Trophoblast cell (in vitro differentiated cells and primary cell): ENCODE measurements at regions not wholly inside any gene's neighbourhood (a gene's known extent, or its start where the extent isn't known, plus 50 kb on each side); places are given as distances from the start of the nearest gene placed in this dataset.

ENCODE experiments used
- DNase-seq, 2 donors: peaks; one replicate each; pipeline ENCODE4 v3.0.0-alpha.2; 2016
- H2AFZ ChIP-seq: 2 replicates; pipeline ENCODE4 v1.6.1; 2013; ENCODE audit warnings: low read length, moderate library complexity, mild to moderate bottlenecking; ENCODE audit not compliant: insufficient read depth, poor library complexity
- H2AK5ac ChIP-seq: 2 replicates; pipeline ENCODE4 v1.6.1; 2013; ENCODE audit warnings: mild to moderate bottlenecking, low read length
- H2BK120ac ChIP-seq: 2 replicates; pipeline ENCODE4 v1.6.1; 2013; ENCODE audit warnings: low read length, mild to moderate bottlenecking, moderate library complexity; ENCODE audit not compliant: insufficient read depth, poor library complexity
- H2BK12ac ChIP-seq: 2 replicates; pipeline ENCODE4 v1.6.1; 2013; ENCODE audit warnings: mild to moderate bottlenecking, low read length, moderate library complexity
- H2BK5ac ChIP-seq: 2 replicates; pipeline ENCODE4 v1.6.1; 2013; ENCODE audit warnings: low read length, low read depth, moderate library complexity, mild to moderate bottlenecking; ENCODE audit not compliant: poor library complexity
- H3K14ac ChIP-seq: 2 replicates; pipeline ENCODE4 v1.6.1; 2013; ENCODE audit warnings: mild to moderate bottlenecking, low read length
- H3K18ac ChIP-seq: 2 replicates; pipeline ENCODE4 v1.6.1; 2013; ENCODE audit warnings: mild to moderate bottlenecking, low read length
- H3K23ac ChIP-seq: 2 replicates; pipeline ENCODE4 v1.6.1; 2013; ENCODE audit warnings: low read length
- H3K27ac ChIP-seq: 2 replicates; pipeline ENCODE4 v1.5.1; 2013; ENCODE audit warnings: low read depth, mild to moderate bottlenecking, inconsistent platforms, low read length, moderate library complexity
- H3K27me3 ChIP-seq: 2 replicates; pipeline ENCODE4 v1.6.1; 2013; ENCODE audit warnings: inconsistent platforms, mild to moderate bottlenecking, low read length, moderate library complexity; ENCODE audit not compliant: insufficient read depth
- H3K36me3 ChIP-seq, 2 experiments: 1 replicate in 1 of 2; 2 replicates in 1 of 2; pipeline ENCODE4 v1.6.1; 2013; ENCODE audit warnings: low read length in 2 of 2, mild to moderate bottlenecking in 2 of 2, moderate library complexity in 1 of 2; ENCODE audit not compliant: insufficient read depth in 2 of 2, control insufficient read depth in 1 of 2
- H3K4ac ChIP-seq: 2 replicates; pipeline ENCODE4 v1.6.1; 2013; ENCODE audit warnings: low read depth, mild to moderate bottlenecking, low read length, moderate library complexity
- H3K4me1 ChIP-seq, 2 experiments: 1 replicate in 1 of 2; 2 replicates in 1 of 2; pipeline ENCODE4 v1.6.1; 2013; ENCODE audit warnings: low read length in 2 of 2, mild to moderate bottlenecking in 2 of 2, moderate library complexity in 1 of 2; ENCODE audit not compliant: insufficient read depth in 2 of 2, control insufficient read depth in 1 of 2
- H3K4me2 ChIP-seq: 2 replicates; pipeline ENCODE4 v1.6.1; 2013; ENCODE audit warnings: inconsistent platforms, mild to moderate bottlenecking, low read length, moderate library complexity
- H3K4me3 ChIP-seq: 2 replicates; pipeline ENCODE4 v1.5.1; 2013; ENCODE audit warnings: mild to moderate bottlenecking, low read depth, low read length, inconsistent platforms
- H3K79me1 ChIP-seq: one replicate; pipeline ENCODE4 v1.6.1; 2013; ENCODE audit warnings: low read length
- H3K79me2 ChIP-seq: 2 replicates; pipeline ENCODE4 v1.6.1; 2013; ENCODE audit warnings: low read length, mild to moderate bottlenecking; ENCODE audit not compliant: control insufficient read depth, insufficient read depth, poor library complexity
- H3K9ac ChIP-seq: 2 replicates; pipeline ENCODE4 v1.6.1; 2013; ENCODE audit warnings: mild to moderate bottlenecking, low read length
- H3K9me3 ChIP-seq: 2 replicates; pipeline ENCODE4 v1.6.1; 2013; ENCODE audit warnings: low read depth, mild to moderate bottlenecking, control low read depth, inconsistent platforms, low read length; ENCODE audit not compliant: insufficient read depth
- H4K12ac ChIP-seq: 2 replicates; pipeline ENCODE4 v1.6.1; 2013; ENCODE audit warnings: low read depth, mild to moderate bottlenecking, low read length, moderate library complexity
- H4K8ac ChIP-seq: 2 replicates; pipeline ENCODE4 v1.6.1; 2013; ENCODE audit warnings: low read depth, mild to moderate bottlenecking, low read length, moderate library complexity
- H4K91ac ChIP-seq: one replicate; pipeline ENCODE4 v1.6.1; 2013; ENCODE audit warnings: low read depth, mild to moderate bottlenecking, low read length, moderate library complexity
- WGBS: extraction: QIAGEN DNeasy Blood & Tissue Kit; methylation state at CpG from one replicate; pipeline ENCODE4 v1.1.7; 2013; ENCODE audit warnings: missing lambda C conversion rate; ENCODE audit not compliant: insufficient read length, insufficient coverage; ENCODE audit errors: extremely low coverage; 5-methylcytosine and 5-hydroxymethylcytosine counted together

- no CpG with 5 or more reads among the region's 9 CpGs for WGBS
- Histone ChIP-seq H2BK120ac (no peak overlapping the region), H3K9me3 (no peaks in the 10 kb centered on the region), H3K4me1 (no peaks in the 10 kb centered on the region), H3K36me3 (no peaks in the 10 kb centered on the region), H3K27ac (no peak overlapping the region), H3K23ac (no peak overlapping the region), H2BK5ac (no peak overlapping the region), H3K4ac (no peak overlapping the region), H3K79me2 (no peaks in the 10 kb centered on the region), H3K4me2 (no peak overlapping the region), H4K91ac (no peak overlapping the region), H4K8ac (no peak overlapping the region), H3K4me3 (no peak overlapping the region), H3K27me3 (no peaks in the 10 kb centered on the region), H3K14ac (no peak overlapping the region), H2AK5ac (no peak overlapping the region), H2AFZ (no peak overlapping the region), H2BK12ac (no peak overlapping the region), H3K79me1 (no peaks in the 10 kb centered on the region), H3K18ac (no peak overlapping the region), H4K12ac (no peak overlapping the region), H3K9ac (no peak overlapping the region)
- no peak for DNase-seq
Measured at GRCh38 chr12:58819345-58819744, 101.0 kb downstream of the LRIG3 start.

DNA sequence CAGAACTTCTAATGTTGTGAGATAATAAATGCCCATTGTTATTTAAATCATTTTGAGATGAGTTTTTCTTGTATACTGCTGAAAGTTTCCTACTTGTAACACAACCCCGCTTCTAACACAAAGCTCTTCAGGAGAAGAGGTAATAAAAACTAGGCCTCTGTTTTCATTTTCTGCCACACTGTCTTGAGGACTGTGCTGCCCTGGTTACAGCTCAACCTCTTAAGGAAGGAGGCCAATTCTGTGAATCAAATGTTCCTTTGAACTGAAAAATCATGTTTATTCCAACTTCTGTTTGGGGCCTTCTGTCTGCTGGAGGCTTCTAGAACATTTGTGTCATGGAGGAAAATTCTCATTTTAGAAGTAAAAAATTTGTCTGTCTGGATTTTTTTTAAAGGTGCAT, 100.3 kb downstream of the LRIG3 start:
- no CpG with 5 or more reads among the region's 1 CpG for WGBS
- Histone ChIP-seq H2BK12ac (no peak overlapping the region), H2AFZ (no peak overlapping the region)

More for the DNA sequence above, 100.3 kb downstream of the LRIG3 start:
- Histone ChIP-seq H3K79me1 (no peaks in the 10 kb centered on the region), H4K12ac (no peak overlapping the region), H3K4me1 (no peaks in the 10 kb centered on the region), H3K9ac (no peak overlapping the region), H3K14ac (no peak overlapping the region), H3K4me3 (no peak overlapping the region), H3K4ac (no peak overlapping the region), H3K4me2 (no peak overlapping the region), H3K27me3 (no peaks in the 10 kb centered on the region), H3K79me2 (no peaks in the 10 kb centered on the region), H2BK120ac (no peak overlapping the region), H4K8ac (no peak overlapping the region), H2AK5ac (no peak overlapping the region), H4K91ac (no peak overlapping the region), H3K18ac (no peak overlapping the region), H2BK5ac (no peak overlapping the region), H3K23ac (no peak overlapping the region), H3K36me3 (no peaks in the 10 kb centered on the region), H3K27ac (no peak overlapping the region), H3K9me3 (no peaks in the 10 kb centered on the region)
- no peak for DNase-seq
